ENCODE measurements at regions not wholly inside any gene's neighbourhood (a gene's known extent, or its start where the extent isn't known, plus 50 kb on each side); places are given as distances from the start of the nearest gene placed in this dataset.
"Not testable (repeated sequence)": the region's sequence is repeated elsewhere in the genome, so short reads cannot be mapped to it uniquely, and the experiment has no call there.

GRCh38 chr7:114076392-114077157 lies 157.8 kb upstream of the PPP1R3A start:
- H4K20me1 ChIP-seq (ENCODE audit: control insufficient read depth, insufficient read depth, insufficient read length); H2BK12ac ChIP-seq (ENCODE audit: insufficient read length, low read depth, low read length); H3K56ac ChIP-seq (ENCODE audit: insufficient read length, low read depth, low read length); H4K91ac ChIP-seq (ENCODE audit: insufficient read length, low read depth, low read length); DNase-seq; H3K9me3 Mint-ChIP-seq; H3K23me2 ChIP-seq (ENCODE audit: insufficient read length, low read depth, low read length, poor library complexity, severe bottlenecking); H2BK120ac ChIP-seq (ENCODE audit: low read depth, low read length, poor library complexity, severe bottlenecking); H3K4me1 Mint-ChIP-seq; H2BK15ac ChIP-seq (ENCODE audit: low read depth, low read length); H3K18ac ChIP-seq (ENCODE audit: insufficient read length, low read depth, low read length); H4K8ac ChIP-seq (replicated peaks; ENCODE audit: insufficient read length, low read depth, low read length); H3K27ac ChIP-seq (ENCODE audit: insufficient read length, low read depth, low read length); H2AFZ ChIP-seq (ENCODE audit: low read length); H3K4me1 ChIP-seq (ENCODE audit: insufficient read depth, low read length); H3K36me3 Mint-ChIP-seq (ENCODE audit: insufficient read depth in 1 of 3, low read depth in 3 of 3); H3K79me2 ChIP-seq (ENCODE audit: insufficient read depth, low read length); H3K27ac Mint-ChIP-seq; H3K27me3 ChIP-seq (ENCODE audit: insufficient read depth, low read length); H3K4ac ChIP-seq (ENCODE audit: low read depth, low read length); H3K14ac ChIP-seq (ENCODE audit: insufficient read depth, low read length); H3K9me3 ChIP-seq (ENCODE audit: control insufficient read depth, low read depth, low read length); H3K4me2 ChIP-seq (ENCODE audit: insufficient read depth, insufficient read length, low read length); H3K9ac ChIP-seq (ENCODE audit: extremely low read depth, insufficient read length, low read length); H3K23ac ChIP-seq (ENCODE audit: insufficient read length, low read depth, low read length); H2BK20ac ChIP-seq (ENCODE audit: low read depth, low read length, poor library complexity, severe bottlenecking); H3K79me1 ChIP-seq (ENCODE audit: insufficient read depth, low read depth, low read length, poor library complexity, severe bottlenecking); H2BK5ac ChIP-seq (ENCODE audit: insufficient read length, low read length); H3T11ph ChIP-seq (ENCODE audit: low read length); H2AK5ac ChIP-seq (ENCODE audit: insufficient read length, low read length); H4K5ac ChIP-seq (ENCODE audit: insufficient read length, low read depth, low read length); H3K4me3 Mint-ChIP-seq: not testable (repeated sequence)
- no CpG with 5 or more reads among the region's 38 CpGs for WGBS (ENCODE audit: extremely low coverage, insufficient read length, low lambda C conversion rate)
- H3K27me3 Mint-ChIP-seq (ENCODE audit: low read depth), result peaks cover 22% of the 10 kb centered on the region
